ENCODE measurements at regions not wholly inside any gene's neighbourhood (a gene's known extent, or its start where the extent isn't known, plus 50 kb on each side); places are given as distances from the start of the nearest gene placed in this dataset.

- no peaks in the 10 kb centered on the region for H3K36me3 ChIP-seq (ENCODE audit: control insufficient read depth in 4 of 4, insufficient read depth in 3 of 4, low read depth in 1 of 4, low read length in 3 of 4)
- no peak for TF ChIP-seq EGR1 (IDR thresholded peaks at IDR 0.05; ENCODE audit: low read depth in 2 of 2)
- TF ChIP-seq TAF1 (conservative IDR thresholded peaks at IDR 0.05) = no peak
- no peak for TF ChIP-seq FOXA2 (IDR thresholded peaks at IDR 0.05)
- no peak for TF ChIP-seq HNF4A (conservative IDR thresholded peaks at IDR 0.05)
- no peak for TF ChIP-seq RXRA (IDR thresholded peaks at IDR 0.05)
- no peak for TF ChIP-seq GABPA (IDR thresholded peaks at IDR 0.05 in 1 of 2, conservative IDR thresholded peaks at IDR 0.05 in 1 of 2)
- TF ChIP-seq NR2F2 (IDR thresholded peaks at IDR 0.05) = no peak
- TF ChIP-seq CTCF (IDR thresholded peaks at IDR 0.05; ENCODE audit: low read depth, low read length, missing input control) = no peak
- TF ChIP-seq RAD21 (IDR thresholded peaks at IDR 0.05) = no peak
- TF ChIP-seq JUND (IDR thresholded peaks at IDR 0.05) = no peak
- no peak for TF ChIP-seq YY1 (IDR thresholded peaks at IDR 0.05)
- no peak for TF ChIP-seq REST (IDR thresholded peaks at IDR 0.05)
- no peak for TF ChIP-seq SP1 (IDR thresholded peaks at IDR 0.05)
- H3K4me1 ChIP-seq (ENCODE audit: control insufficient read depth in 4 of 4, insufficient read depth in 4 of 4, low read length in 3 of 4) = no peaks in the 10 kb centered on the region
- no peak overlapping the region for H3K9ac ChIP-seq (ENCODE audit: low read depth in 1 of 2, low read length in 2 of 2)
- no peak for DNase-seq (ENCODE audit: low spot score)
- no peak overlapping the region for H3K4me3 ChIP-seq (ENCODE audit: low read depth in 1 of 3, low read length in 3 of 3)
- 86% methylated on average over 1 of the region's 1 CpG for WGBS
- no peaks in the 10 kb centered on the region for H3K27me3 ChIP-seq (ENCODE audit: control insufficient read depth in 4 of 4, insufficient read depth in 4 of 4, low read length in 3 of 4)
- peaks cover 0 to 2% (median 0%) of the 10 kb centered on the region in 4 donors for H3K9me3 ChIP-seq (ENCODE audit: control insufficient read depth in 4 of 4, low read length in 3 of 4)
- no peak overlapping the region for H3K27ac ChIP-seq (ENCODE audit: low read depth in 1 of 2, low read length in 2 of 2)
These were observed 799.3 kb upstream of the MAP3K7 start for GRCh38 chr6:91386204-91386603.

- no peak overlapping the region for H3K9ac ChIP-seq (ENCODE audit: low read depth in 1 of 2, low read length in 2 of 2)
- TF ChIP-seq MAX (IDR thresholded peaks at IDR 0.05) (no peak), YY1 (IDR thresholded peaks at IDR 0.05) (no peak), TAF1 (conservative IDR thresholded peaks at IDR 0.05) (no peak), ATF3 (IDR thresholded peaks at IDR 0.05) (no peak), FOXA2 (IDR thresholded peaks at IDR 0.05) (no peak), GABPA (IDR thresholded peaks at IDR 0.05 in 1 of 2, conservative IDR thresholded peaks at IDR 0.05 in 1 of 2) (no peak), RAD21 (IDR thresholded peaks at IDR 0.05) (no peak), REST (IDR thresholded peaks at IDR 0.05) (no peak), ZBTB33 (IDR thresholded peaks at IDR 0.05) (no peak), HNF4A (conservative IDR thresholded peaks at IDR 0.05) (no peak), HNF4G (IDR thresholded peaks at IDR 0.05) (no peak), NR2F2 (IDR thresholded peaks at IDR 0.05) (no peak), CTCF (IDR thresholded peaks at IDR 0.05; ENCODE audit: low read depth, low read length, missing input control) (no peak), SP1 (IDR thresholded peaks at IDR 0.05) (no peak), EGR1 (IDR thresholded peaks at IDR 0.05; ENCODE audit: low read depth in 2 of 2) (no peak), RXRA (IDR thresholded peaks at IDR 0.05) (no peak), FOXA1 (IDR thresholded peaks at IDR 0.05) (no peak)
- WGBS = 52% methylated on average over 3 of the region's 3 CpGs
- no peak for DNase-seq (ENCODE audit: low spot score)
- no peak overlapping the region for H3K4me3 ChIP-seq (ENCODE audit: low read depth in 1 of 3, low read length in 3 of 3)
- peaks cover 0 to 2% (median 0%) of the 10 kb centered on the region in 4 donors for H3K9me3 ChIP-seq (ENCODE audit: control insufficient read depth in 4 of 4, low read length in 3 of 4)
- no peaks in the 10 kb centered on the region for H3K36me3 ChIP-seq (ENCODE audit: control insufficient read depth in 4 of 4, insufficient read depth in 3 of 4, low read depth in 1 of 4, low read length in 3 of 4)
- no peaks in the 10 kb centered on the region for H3K4me1 ChIP-seq (ENCODE audit: control insufficient read depth in 4 of 4, insufficient read depth in 4 of 4, low read length in 3 of 4)
- H3K27me3 ChIP-seq (ENCODE audit: control insufficient read depth in 4 of 4, insufficient read depth in 4 of 4, low read length in 3 of 4) = no peaks in the 10 kb centered on the region
- no peak overlapping the region for H3K27ac ChIP-seq (ENCODE audit: low read depth in 1 of 2, low read length in 2 of 2)
These were observed 796.3 kb upstream of the MAP3K7 start for GRCh38 chr6:91383207-91383606.

Data from liver (tissue), 8 donors.